Suprapubic skin (tissue), 4 donors: ENCODE measurements at regions not wholly inside any gene's neighbourhood (a gene's known extent, or its start where the extent isn't known, plus 50 kb on each side); places are given as distances from the start of the nearest gene placed in this dataset.

Source experiments
- DNase-seq, 2 donors: peaks; one replicate each; pipeline ENCODE4 v3.0.0-alpha.2; 2019; ENCODE audit warnings: low spot score in 2 of 2
- H3K27ac ChIP-seq: fragments of 200-600 bp; sonication (generic); one replicate; pipeline ENCODE4 v1.5.1; 2019
- H3K27me3 ChIP-seq: fragments of 200-600 bp; sonication (generic); one replicate; pipeline ENCODE4 v1.5.1; 2019
- H3K36me3 ChIP-seq: fragments of 200-600 bp; sonication (generic); one replicate; pipeline ENCODE4 v1.5.1; 2019
- H3K4me1 ChIP-seq: fragments of 200-600 bp; sonication (generic); one replicate; pipeline ENCODE4 v1.5.1; 2019
- H3K4me3 ChIP-seq: fragments of 200-600 bp; sonication (generic); one replicate; pipeline ENCODE4 v1.5.1; 2019; ENCODE audit warnings: mild to moderate bottlenecking
- H3K9me3 ChIP-seq: fragments of 200-600 bp; sonication (generic); one replicate; pipeline ENCODE4 v1.5.1; 2019
- CTCF ChIP-seq, 2 donors: fragments of 200-600 bp in 1 of 2; fragments of 450-650 bp in 1 of 2; sonication (generic) in 1 of 2; IDR thresholded peaks; one replicate each; pipeline ENCODE4 v1.5.1; 2016 to 2019; ENCODE audit warnings: antibody characterized with exemption in 2 of 2, mild to moderate bottlenecking in 1 of 2, moderate library complexity in 1 of 2
- EP300 ChIP-seq: sonication (generic); formaldehyde crosslinking; IDR thresholded peaks from one replicate; pipeline ENCODE4 v1.6.1; 2017; ENCODE audit warnings: antibody characterized with exemption
- POLR2A ChIP-seq, 2 donors: fragments of 450-650 bp; IDR thresholded peaks; one replicate each; pipeline ENCODE4 v1.6.1; 2017; ENCODE audit warnings: antibody characterized with exemption in 2 of 2, mild to moderate bottlenecking in 2 of 2, moderate library complexity in 2 of 2
- POLR2AphosphoS5 ChIP-seq, 3 donors: sonication (generic); formaldehyde crosslinking; IDR thresholded peaks; one replicate each; pipeline ENCODE4 v1.6.1; 2017; ENCODE audit warnings: antibody characterized with exemption in 3 of 3
- WGBS: methylation state at CpG from one replicate; pipeline ENCODE4 v1.1.5; 2018; 5-methylcytosine and 5-hydroxymethylcytosine counted together

GRCh38 chr14:27015065-27015464 is 417.2 kb upstream of the NOVA1 start:
- Histone ChIP-seq H3K36me3 (no peaks in the 10 kb centered on the region), H3K4me3 (no peak overlapping the region), H3K9me3 (no peaks in the 10 kb centered on the region), H3K27me3 (no peaks in the 10 kb centered on the region), H3K27ac (no peak overlapping the region), H3K4me1 (no peaks in the 10 kb centered on the region)
- no peak for DNase-seq
- TF ChIP-seq CTCF (IDR thresholded peaks at IDR 0.05) (no peak), EP300 (no peak), POLR2AphosphoS5 (IDR thresholded peaks at IDR 0.05) (no peak), POLR2A (IDR thresholded peaks at IDR 0.05) (no peak)
- 89% methylated on average over 1 of the region's 1 CpG for WGBS

- no peaks in the 10 kb centered on the region for H3K27me3 ChIP-seq
- no peaks in the 10 kb centered on the region for H3K9me3 ChIP-seq
- no peak for DNase-seq
- no peak overlapping the region for H3K27ac ChIP-seq
- TF ChIP-seq EP300 (no peak), POLR2AphosphoS5 (IDR thresholded peaks at IDR 0.05) (no peak), CTCF (IDR thresholded peaks at IDR 0.05) (no peak)
- H3K4me3 ChIP-seq = no peak overlapping the region
- H3K4me1 ChIP-seq = no peaks in the 10 kb centered on the region
- WGBS = 88% methylated on average over 1 of the region's 1 CpG
- H3K36me3 ChIP-seq = no peaks in the 10 kb centered on the region
Observed at GRCh38 chr14:27025648-27026047, 427.8 kb upstream of the NOVA1 start.

- no peaks in the 10 kb centered on the region for H3K27me3 ChIP-seq
- H3K4me3 ChIP-seq = no peak overlapping the region
- no peak overlapping the region for H3K27ac ChIP-seq
- TF ChIP-seq POLR2AphosphoS5 (IDR thresholded peaks at IDR 0.05) = no peak
- no peaks in the 10 kb centered on the region for H3K4me1 ChIP-seq
- H3K9me3 ChIP-seq = no peaks in the 10 kb centered on the region
- DNase-seq = no peak
- no peaks in the 10 kb centered on the region for H3K36me3 ChIP-seq
- 84% methylated on average over 3 of the region's 3 CpGs for WGBS
Observed at GRCh38 chr14:27026097-27026496, 428.3 kb upstream of the NOVA1 start.

DNA sequence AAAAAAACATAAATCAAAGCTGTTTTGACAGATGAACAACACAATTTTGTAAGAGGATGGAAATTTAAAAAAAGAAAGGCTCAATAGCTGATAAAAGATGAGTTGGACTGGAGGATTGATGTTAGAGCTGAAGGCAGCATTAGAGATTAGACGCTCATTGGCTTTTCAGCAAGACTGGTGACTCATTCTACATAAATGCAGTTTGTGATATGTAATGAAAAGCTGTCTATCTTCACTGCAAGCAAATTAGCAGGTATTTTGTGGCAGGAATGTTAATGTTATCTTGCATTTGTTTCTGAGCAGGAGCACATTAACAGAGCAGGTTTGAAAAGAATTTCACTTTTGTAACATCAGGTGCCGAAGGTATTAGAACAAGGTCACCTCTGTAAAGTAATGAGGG is 442.7 kb upstream of the NOVA1 start:
- no peak for DNase-seq
- H3K4me1 ChIP-seq = no peaks in the 10 kb centered on the region
- H3K9me3 ChIP-seq = no peaks in the 10 kb centered on the region
- H3K36me3 ChIP-seq = no peaks in the 10 kb centered on the region
- TF ChIP-seq POLR2AphosphoS5 (IDR thresholded peaks at IDR 0.05) (no peak), EP300 (no peak), POLR2A (IDR thresholded peaks at IDR 0.05) (no peak), CTCF (IDR thresholded peaks at IDR 0.05) (no peak)
- H3K4me3 ChIP-seq = no peak overlapping the region
- H3K27me3 ChIP-seq = no peaks in the 10 kb centered on the region
- 58% methylated on average over 2 of the region's 2 CpGs for WGBS
- H3K27ac ChIP-seq = no peak overlapping the region

GRCh38 chr14:27049701-27050100 is 451.9 kb upstream of the NOVA1 start:
- no peak for TF ChIP-seq EP300
- TF ChIP-seq POLR2A (IDR thresholded peaks at IDR 0.05) = no peak
- no peak for TF ChIP-seq POLR2AphosphoS5 (IDR thresholded peaks at IDR 0.05)
- TF ChIP-seq CTCF (IDR thresholded peaks at IDR 0.05) = no peak

DNA sequence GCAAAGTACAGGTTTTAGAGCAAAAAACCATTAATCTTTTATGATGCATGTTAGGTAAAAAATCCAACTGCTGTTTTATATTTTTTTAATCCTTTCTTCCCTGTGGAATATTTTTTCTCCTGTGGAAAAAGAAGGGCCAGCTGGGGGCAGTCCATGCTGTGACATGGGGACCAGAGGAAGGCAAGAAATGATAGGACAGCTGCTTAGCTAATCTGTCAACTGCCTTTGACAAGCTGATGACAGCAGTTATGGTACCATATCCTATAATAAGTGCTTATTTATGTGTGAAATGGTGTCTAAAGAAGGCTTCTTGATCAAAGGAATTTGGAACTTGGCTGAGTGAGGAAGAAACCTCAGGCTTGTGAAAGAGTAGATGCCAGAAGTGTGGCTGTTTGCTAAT is 452.4 kb upstream of the NOVA1 start:
- Histone ChIP-seq H3K36me3 (no peaks in the 10 kb centered on the region), H3K27me3 (no peaks in the 10 kb centered on the region), H3K9me3 (no peaks in the 10 kb centered on the region), H3K27ac (no peak overlapping the region), H3K4me1 (no peaks in the 10 kb centered on the region), H3K4me3 (no peak overlapping the region)
- no peak for TF ChIP-seq EP300
- no peak for TF ChIP-seq CTCF (IDR thresholded peaks at IDR 0.05)
- no peak for TF ChIP-seq POLR2AphosphoS5 (IDR thresholded peaks at IDR 0.05)
- no peak for TF ChIP-seq POLR2A (IDR thresholded peaks at IDR 0.05)
- DNase-seq = no peak

More at GRCh38 chr14:27049701-27050100, 451.9 kb upstream of the NOVA1 start:
- H3K36me3 ChIP-seq = no peaks in the 10 kb centered on the region
- no peak overlapping the region for H3K27ac ChIP-seq
- 79% methylated on average over 3 of the region's 3 CpGs for WGBS
- DNase-seq = no peak
- no peak overlapping the region for H3K4me3 ChIP-seq
- H3K4me1 ChIP-seq = no peaks in the 10 kb centered on the region
- no peaks in the 10 kb centered on the region for H3K27me3 ChIP-seq
- no peaks in the 10 kb centered on the region for H3K9me3 ChIP-seq
